Calu3 (cell line): ENCODE measurements at regions not wholly inside any gene's neighbourhood (a gene's known extent, or its start where the extent isn't known, plus 50 kb on each side); places are given as distances from the start of the nearest gene placed in this dataset.

Source experiments
- BruUV-seq: library from RNA; stranded (reverse); fragments of 400-500 nt; replicated peaks from 2 replicates; lab custom pipeline; 2021; lab: Mats Ljungman, UMichigan
- CTCF ChIA-PET: fragments of 300-600 bp; sonication (Branson Sonifier 250); formaldehyde crosslinking; loops from one replicate; lab custom pipeline; 2022; ENCODE audit warnings: antibody characterized with exemption; lab: Charles Lee
- DNase-seq: peaks from one replicate; pipeline ENCODE4 v3.0.0; 2022
- H3K27ac Mint-ChIP-seq: one replicate; pipeline ENCODE4 v1.8.0; 2022; ENCODE audit warnings: mixed read lengths; ENCODE audit not compliant: unreplicated experiment
- H3K27me3 Mint-ChIP-seq: one replicate; pipeline ENCODE4 v1.8.0; 2022; ENCODE audit warnings: mixed read lengths; ENCODE audit not compliant: unreplicated experiment
- H3K36me3 Mint-ChIP-seq: one replicate; pipeline ENCODE4 v1.8.0; 2022; ENCODE audit warnings: mild to moderate bottlenecking, moderate library complexity, mixed read lengths; ENCODE audit not compliant: insufficient read depth, unreplicated experiment
- H3K4me1 Mint-ChIP-seq: one replicate; pipeline ENCODE4 v1.8.0; 2022; ENCODE audit warnings: mild to moderate bottlenecking, low read depth, mixed read lengths; ENCODE audit not compliant: unreplicated experiment
- H3K4me3 Mint-ChIP-seq: one replicate; pipeline ENCODE4 v1.8.0; 2022; ENCODE audit warnings: mild to moderate bottlenecking, low read depth, moderate library complexity, mixed read lengths; ENCODE audit not compliant: unreplicated experiment
- H3K9me3 Mint-ChIP-seq: one replicate; pipeline ENCODE4 v1.8.0; 2022; ENCODE audit warnings: low read depth, mixed read lengths; ENCODE audit not compliant: unreplicated experiment
- CTCF ChIP-seq: fragments of 200-600 bp; IDR thresholded peaks from one replicate; pipeline ENCODE4 v1.8.0; 2022; ENCODE audit warnings: antibody characterized with exemption; ENCODE audit not compliant: unreplicated experiment
- intact Hi-C: fragments of 100-400 bp; cut with micrococcal nuclease; formaldehyde crosslinking; loops from one replicate; pipeline ENCODE4 v1.10.0; 2022; ENCODE audit not compliant: unreplicated experiment

DNA sequence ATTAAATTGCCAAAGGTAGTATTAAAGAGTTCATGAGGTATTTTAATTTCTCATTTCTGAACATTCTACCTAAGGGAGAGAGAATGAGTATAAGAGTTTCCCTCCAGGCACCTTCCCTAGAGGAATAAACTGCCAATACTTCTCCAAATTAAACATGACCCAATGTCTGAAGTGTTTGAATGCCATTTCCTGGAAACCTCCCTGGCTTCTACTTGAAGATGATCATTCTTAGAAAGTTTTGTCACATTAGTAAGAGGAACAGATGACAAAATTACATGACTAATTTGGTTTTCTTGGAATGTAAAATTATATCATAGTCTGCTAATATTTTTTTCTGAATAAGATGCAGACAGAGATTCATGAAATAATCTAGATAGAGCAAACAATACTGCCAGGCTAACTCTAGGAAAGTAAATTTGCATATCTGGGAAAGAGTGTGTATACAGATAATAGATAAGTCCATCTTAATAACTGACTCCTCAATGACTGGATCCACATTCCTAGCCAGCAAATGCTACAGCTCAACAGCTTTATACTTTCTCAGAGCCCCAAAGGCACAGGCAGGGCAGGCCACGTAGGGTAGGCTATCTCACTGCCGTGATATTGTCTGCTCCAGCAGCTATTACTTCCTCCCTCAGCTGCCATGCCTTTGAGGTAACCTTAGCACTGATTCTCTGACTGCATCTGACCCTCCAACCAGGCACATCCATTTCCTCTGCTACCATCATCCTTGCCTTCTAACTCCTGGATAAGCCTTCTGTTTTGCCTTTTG is 630.8 kb upstream of the PIK3C3 start:
- H3K4me1 Mint-ChIP-seq = peaks cover 24% of the 10 kb centered on the region
- peaks cover 16% of the 10 kb centered on the region for H3K9me3 Mint-ChIP-seq
- no peak overlapping the region for H3K27ac Mint-ChIP-seq
- TF ChIP-seq CTCF = no peak
- intact Hi-C loops = no loop called here
- H3K4me3 Mint-ChIP-seq = no peak overlapping the region
- CTCF ChIA-PET = no interaction called here
- no TSS peak for BruUV-seq
- H3K36me3 Mint-ChIP-seq = no peaks in the 10 kb centered on the region
- no peak for DNase-seq
- no peaks in the 10 kb centered on the region for H3K27me3 Mint-ChIP-seq

- no TSS peak for BruUV-seq
- Mint-ChIP-seq H3K4me3 (no peak overlapping the region), H3K36me3 (no peaks in the 10 kb centered on the region), H3K4me1 (peaks cover 24% of the 10 kb centered on the region), H3K9me3 (peaks cover 16% of the 10 kb centered on the region), H3K27me3 (no peaks in the 10 kb centered on the region), H3K27ac (no peak overlapping the region)
- intact Hi-C loops = no loop called here
- CTCF ChIA-PET = no interaction called here
- TF ChIP-seq CTCF = no peak
- no peak for DNase-seq
Measured at GRCh38 chr18:41323044-41323443, 632.0 kb upstream of the PIK3C3 start.

DNA sequence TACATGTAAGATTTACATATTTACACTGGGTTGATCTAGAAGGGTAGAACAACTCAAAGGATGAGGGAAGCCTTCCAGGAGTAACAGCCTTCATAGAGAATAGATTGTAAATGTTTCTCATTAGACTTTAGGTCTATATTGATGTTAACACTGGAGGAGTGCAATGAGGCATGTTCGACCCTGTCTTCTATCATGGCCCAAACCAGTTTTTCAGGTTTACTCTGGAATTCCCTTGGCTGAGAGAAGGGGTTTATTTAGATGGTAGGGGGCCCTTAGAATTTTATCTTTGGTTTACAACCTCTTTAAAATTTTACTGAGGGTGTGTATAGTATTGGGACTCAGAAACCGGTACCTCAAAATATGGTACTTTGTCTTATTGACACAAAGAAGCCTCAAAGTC is 634.9 kb upstream of the PIK3C3 start:
- Mint-ChIP-seq H3K4me1 (peaks cover 14% of the 10 kb centered on the region), H3K27ac (no peak overlapping the region), H3K27me3 (no peaks in the 10 kb centered on the region), H3K4me3 (no peak overlapping the region), H3K9me3 (peaks cover 14% of the 10 kb centered on the region), H3K36me3 (no peaks in the 10 kb centered on the region)
- no peak for DNase-seq
- BruUV-seq = no TSS peak
- intact Hi-C loops = no loop called here
- no peak for TF ChIP-seq CTCF
- CTCF ChIA-PET = interaction anchor here (0.7 kb wide), 1 partner anchor 845 kb away, joined by 4 read pairs; no protein-coding TSS in a partner anchor

DNA sequence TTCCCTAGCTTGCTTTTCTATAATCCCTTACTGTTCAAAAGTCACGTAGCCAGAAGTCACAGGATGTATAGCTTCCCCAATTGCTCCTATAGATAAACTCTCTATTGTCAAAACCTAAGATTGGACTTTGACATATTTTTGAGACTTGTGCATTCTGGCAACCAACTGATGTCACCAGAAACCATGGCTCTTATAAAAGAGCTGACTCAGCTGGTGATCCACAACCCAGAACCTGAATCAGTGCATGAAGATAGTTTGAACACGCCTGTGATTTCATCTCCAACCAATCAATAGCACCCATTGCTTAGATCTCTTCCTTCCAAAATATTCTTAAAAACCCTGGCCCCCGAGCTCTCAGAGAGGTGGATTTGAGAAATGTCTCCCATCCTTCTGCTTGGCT is 639.9 kb upstream of the PIK3C3 start:
- CTCF ChIA-PET = no interaction called here
- Mint-ChIP-seq H3K4me1 (peaks cover under 1% of the 10 kb centered on the region), H3K36me3 (no peaks in the 10 kb centered on the region), H3K4me3 (no peak overlapping the region), H3K27me3 (no peaks in the 10 kb centered on the region), H3K27ac (no peak overlapping the region), H3K9me3 (peaks cover 6% of the 10 kb centered on the region)
- no TSS peak for BruUV-seq
- intact Hi-C loops = no loop called here
- no peak for DNase-seq
- no peak for TF ChIP-seq CTCF
